ENCODE measurements at regions not wholly inside any gene's neighbourhood (a gene's known extent, or its start where the extent isn't known, plus 50 kb on each side); places are given as distances from the start of the nearest gene placed in this dataset.

DNA sequence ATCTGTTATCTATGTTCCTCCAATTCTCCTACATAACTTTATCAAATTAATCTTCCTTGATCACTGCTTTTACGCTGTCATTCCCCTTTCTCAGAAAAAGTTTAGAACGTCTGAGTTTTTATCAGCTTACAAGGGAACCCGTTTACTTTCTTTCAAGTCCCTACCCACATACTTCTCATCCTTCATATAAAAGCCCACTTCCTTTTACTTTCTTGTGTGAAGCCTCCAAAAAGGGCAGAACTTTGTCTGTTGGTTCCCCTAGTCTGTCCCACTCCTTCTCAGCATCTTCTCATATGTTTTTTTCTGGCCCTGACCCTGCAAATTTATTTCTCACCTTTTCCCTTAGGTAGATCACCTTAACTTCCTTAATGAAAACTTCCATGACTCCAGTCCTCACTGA, 106.1 kb downstream of the TFAP2B start:
- no peak overlapping the region for H3K4me3 ChIP-seq
- DNase-seq (no peak), ATAC-seq (ENCODE audit: insufficient read depth, low FRiP score) (no peak)
- H3K9me3 ChIP-seq (ENCODE audit: control insufficient read depth in 4 of 4, insufficient read depth in 3 of 4, low read length in 3 of 4), result peaks cover 0 to 10% (median 0%) of the 10 kb centered on the region in 4 donors
- no peak overlapping the region for H3K27ac ChIP-seq (ENCODE audit: low read depth in 1 of 2, low read length in 1 of 2)
- no peaks in the 10 kb centered on the region for H3K36me3 ChIP-seq (ENCODE audit: control insufficient read depth in 4 of 4, insufficient read depth in 4 of 4, low read length in 4 of 4)
- H3K9ac ChIP-seq (ENCODE audit: insufficient read depth in 1 of 2, low read length in 2 of 2), result no peak overlapping the region
- H3K27me3 ChIP-seq (ENCODE audit: control insufficient read depth in 3 of 3, insufficient read depth in 3 of 3, low read length in 2 of 3), result no peaks in the 10 kb centered on the region
- TF ChIP-seq, protein P1, sequence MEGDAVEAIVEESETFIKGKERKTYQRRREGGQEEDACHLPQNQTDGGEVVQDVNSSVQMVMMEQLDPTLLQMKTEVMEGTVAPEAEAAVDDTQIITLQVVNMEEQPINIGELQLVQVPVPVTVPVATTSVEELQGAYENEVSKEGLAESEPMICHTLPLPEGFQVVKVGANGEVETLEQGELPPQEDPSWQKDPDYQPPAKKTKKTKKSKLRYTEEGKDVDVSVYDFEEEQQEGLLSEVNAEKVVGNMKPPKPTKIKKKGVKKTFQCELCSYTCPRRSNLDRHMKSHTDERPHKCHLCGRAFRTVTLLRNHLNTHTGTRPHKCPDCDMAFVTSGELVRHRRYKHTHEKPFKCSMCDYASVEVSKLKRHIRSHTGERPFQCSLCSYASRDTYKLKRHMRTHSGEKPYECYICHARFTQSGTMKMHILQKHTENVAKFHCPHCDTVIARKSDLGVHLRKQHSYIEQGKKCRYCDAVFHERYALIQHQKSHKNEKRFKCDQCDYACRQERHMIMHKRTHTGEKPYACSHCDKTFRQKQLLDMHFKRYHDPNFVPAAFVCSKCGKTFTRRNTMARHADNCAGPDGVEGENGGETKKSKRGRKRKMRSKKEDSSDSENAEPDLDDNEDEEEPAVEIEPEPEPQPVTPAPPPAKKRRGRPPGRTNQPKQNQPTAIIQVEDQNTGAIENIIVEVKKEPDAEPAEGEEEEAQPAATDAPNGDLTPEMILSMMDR (IDR thresholded peaks at IDR 0.05; ENCODE audit: control extremely low read depth, extremely low read depth), result no peak
- 31 to 32% methylated on average over 3 of the region's 3 CpGs for WGBS, 2 donors
- no peaks in the 10 kb centered on the region for H3K4me1 ChIP-seq (ENCODE audit: control insufficient read depth in 5 of 5, insufficient read depth in 5 of 5, low read length in 5 of 5)

DNA sequence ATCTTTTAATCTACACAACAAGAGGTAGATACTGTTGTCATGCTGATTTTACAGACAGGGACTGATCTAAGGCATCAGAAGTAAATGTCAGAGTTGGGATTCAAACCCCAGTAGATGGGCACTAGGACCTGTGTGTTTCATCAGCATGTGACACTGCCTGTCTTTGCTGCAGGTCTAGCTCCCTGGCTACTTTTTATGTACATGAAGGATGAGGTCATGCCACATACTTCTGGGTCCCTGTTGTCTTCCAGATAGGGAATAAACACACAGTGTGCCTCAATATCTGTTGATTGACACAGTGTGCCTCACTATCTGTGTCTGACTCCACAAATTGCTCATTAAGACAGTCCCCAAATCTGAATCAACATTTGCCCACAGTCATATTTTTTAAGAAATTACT, 106.9 kb downstream of the TFAP2B start:
- peaks cover 0 to 10% (median 0%) of the 10 kb centered on the region in 4 donors for H3K9me3 ChIP-seq (ENCODE audit: control insufficient read depth in 4 of 4, insufficient read depth in 3 of 4, low read length in 3 of 4)
- H3K27ac ChIP-seq (ENCODE audit: low read depth in 1 of 2, low read length in 1 of 2), result no peak overlapping the region
- no peaks in the 10 kb centered on the region for H3K27me3 ChIP-seq (ENCODE audit: control insufficient read depth in 3 of 3, insufficient read depth in 3 of 3, low read length in 2 of 3)
- H3K4me1 ChIP-seq (ENCODE audit: control insufficient read depth in 5 of 5, insufficient read depth in 5 of 5, low read length in 5 of 5), result no peaks in the 10 kb centered on the region
- H3K4me3 ChIP-seq, result no peak overlapping the region
- H3K9ac ChIP-seq (ENCODE audit: insufficient read depth in 1 of 2, low read length in 2 of 2), result no peak overlapping the region
- no peaks in the 10 kb centered on the region for H3K36me3 ChIP-seq (ENCODE audit: control insufficient read depth in 4 of 4, insufficient read depth in 4 of 4, low read length in 4 of 4)
- TF ChIP-seq, protein P1 (IDR thresholded peaks at IDR 0.05; ENCODE audit: control extremely low read depth, extremely low read depth), result no peak
- DNase-seq, result no peak
- ATAC-seq (ENCODE audit: insufficient read depth, low FRiP score), result no peak

DNA sequence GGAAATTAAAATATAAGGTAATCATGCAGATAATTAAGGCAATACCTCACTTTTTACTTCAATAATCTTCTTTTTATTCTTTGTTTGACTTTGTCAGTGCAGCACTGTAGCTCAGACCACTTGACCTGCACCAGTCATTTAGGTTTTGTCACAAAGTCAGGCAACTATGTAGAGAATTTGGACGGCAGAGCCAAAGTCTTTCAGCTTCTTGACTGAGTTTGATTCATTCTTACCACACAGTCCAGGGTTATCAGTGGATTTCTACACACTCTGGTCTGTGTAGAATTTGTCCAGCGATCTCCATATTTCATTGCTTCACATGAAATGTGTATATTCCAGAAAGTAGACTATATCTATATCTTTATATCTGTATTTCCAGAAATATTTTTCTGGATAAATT, 107.3 kb downstream of the TFAP2B start:
- ATAC-seq (ENCODE audit: insufficient read depth, low FRiP score), result no peak
- WGBS, 2 donors, result 55 to 75% methylated on average over 2 of the region's 2 CpGs
- H3K9me3 ChIP-seq (ENCODE audit: control insufficient read depth in 4 of 4, insufficient read depth in 3 of 4, low read length in 3 of 4), result peaks cover 0 to 10% (median 0%) of the 10 kb centered on the region in 4 donors

DNA sequence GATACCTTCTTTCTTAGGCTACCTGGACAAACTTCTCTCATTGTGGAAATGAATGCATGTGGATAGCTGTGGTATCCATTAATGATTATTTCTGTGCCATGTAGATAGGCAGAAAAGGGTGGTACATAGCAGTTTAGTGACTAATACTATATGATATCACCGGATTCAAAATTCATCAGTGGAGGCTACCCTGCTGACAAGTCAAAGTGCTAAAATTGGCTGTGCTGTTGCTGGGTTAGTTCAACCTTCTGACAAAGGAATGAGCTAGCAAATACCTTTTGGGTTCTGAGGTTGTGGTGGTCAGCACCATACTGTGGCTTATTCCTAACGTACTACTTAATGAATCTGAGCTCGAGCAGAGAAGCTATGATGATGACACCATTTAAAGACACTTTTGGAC, 109.1 kb downstream of the TFAP2B start:
- no peaks in the 10 kb centered on the region for H3K36me3 ChIP-seq (ENCODE audit: control insufficient read depth in 4 of 4, insufficient read depth in 4 of 4, low read length in 4 of 4)
- DNase-seq (no peak), ATAC-seq (ENCODE audit: insufficient read depth, low FRiP score) (no peak)
- H3K4me1 ChIP-seq (ENCODE audit: control insufficient read depth in 5 of 5, insufficient read depth in 5 of 5, low read length in 5 of 5), result no peaks in the 10 kb centered on the region
- no peaks in the 10 kb centered on the region for H3K27me3 ChIP-seq (ENCODE audit: control insufficient read depth in 3 of 3, insufficient read depth in 3 of 3, low read length in 2 of 3)
- peaks cover 0 to 2% (median 0%) of the 10 kb centered on the region in 4 donors for H3K9me3 ChIP-seq (ENCODE audit: control insufficient read depth in 4 of 4, insufficient read depth in 3 of 4, low read length in 3 of 4)
- H3K9ac ChIP-seq (ENCODE audit: insufficient read depth in 1 of 2, low read length in 2 of 2), result no peak overlapping the region
- WGBS, 2 donors, result 72 to 78% methylated on average over 3 of the region's 3 CpGs
- H3K27ac ChIP-seq (ENCODE audit: low read depth in 1 of 2, low read length in 1 of 2), result no peak overlapping the region
- TF ChIP-seq, protein P1 (IDR thresholded peaks at IDR 0.05; ENCODE audit: control extremely low read depth, extremely low read depth), result no peak
- H3K4me3 ChIP-seq, result no peak overlapping the region

More for the DNA sequence above, 107.3 kb downstream of the TFAP2B start:
- no peak overlapping the region for H3K9ac ChIP-seq (ENCODE audit: insufficient read depth in 1 of 2, low read length in 2 of 2)
- no peak overlapping the region for H3K4me3 ChIP-seq
- no peaks in the 10 kb centered on the region for H3K4me1 ChIP-seq (ENCODE audit: control insufficient read depth in 5 of 5, insufficient read depth in 5 of 5, low read length in 5 of 5)
- DNase-seq, result peak in 1 of 3 donors; percentile 8
- H3K27me3 ChIP-seq (ENCODE audit: control insufficient read depth in 3 of 3, insufficient read depth in 3 of 3, low read length in 2 of 3), result no peaks in the 10 kb centered on the region
- no peak overlapping the region for H3K27ac ChIP-seq (ENCODE audit: low read depth in 1 of 2, low read length in 1 of 2)
- TF ChIP-seq, protein P1 (IDR thresholded peaks at IDR 0.05; ENCODE audit: control extremely low read depth, extremely low read depth), result no peak
- H3K36me3 ChIP-seq (ENCODE audit: control insufficient read depth in 4 of 4, insufficient read depth in 4 of 4, low read length in 4 of 4), result no peaks in the 10 kb centered on the region
